ENCODE measurements at regions not wholly inside any gene's neighbourhood (a gene's known extent, or its start where the extent isn't known, plus 50 kb on each side); places are given as distances from the start of the nearest gene placed in this dataset.

DNA sequence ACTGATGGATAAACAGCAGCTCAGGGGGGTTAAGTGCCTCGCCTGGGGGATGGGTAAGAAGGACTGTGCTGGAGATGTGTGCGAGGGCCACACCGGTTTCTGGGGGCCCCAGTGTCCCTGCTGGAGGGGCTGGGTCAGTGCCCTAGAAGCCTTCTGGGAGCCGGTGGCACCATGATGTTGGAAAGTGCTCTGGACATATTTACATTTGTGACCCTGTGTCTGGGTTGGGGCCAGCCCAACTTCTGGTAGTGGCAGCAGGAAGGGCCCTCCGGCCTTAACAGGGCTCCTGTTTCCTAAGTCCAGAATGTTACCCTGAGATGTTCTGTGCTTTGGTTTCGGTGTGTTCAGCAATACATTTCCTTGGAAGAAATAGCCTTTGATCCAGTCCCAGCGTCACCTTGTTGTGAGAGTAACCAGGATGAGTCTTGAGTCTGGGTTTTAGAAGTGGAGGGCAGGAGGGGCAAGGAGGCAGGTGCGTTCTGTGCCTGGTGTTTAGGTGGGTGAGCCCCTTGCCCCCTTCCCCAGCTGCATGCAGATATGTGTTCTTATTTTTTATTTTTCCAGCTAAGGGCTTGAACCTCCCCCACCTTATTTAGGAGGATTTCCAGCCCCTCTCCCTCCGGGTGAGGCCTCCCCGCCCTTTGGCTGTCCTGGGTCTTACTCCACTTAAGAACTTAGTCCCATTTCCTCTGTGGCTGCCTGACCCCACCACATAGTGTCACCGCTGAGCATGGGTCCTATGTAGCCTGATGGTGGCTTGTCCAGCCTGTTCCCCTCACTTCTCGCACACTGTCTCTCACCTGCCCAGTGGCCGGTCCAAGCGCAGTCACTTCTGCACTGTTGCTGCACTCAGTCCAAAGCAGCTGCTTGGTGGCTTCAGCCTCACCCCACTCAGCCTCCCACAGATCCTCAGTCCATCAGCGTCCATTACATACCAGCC lies 132.7 kb upstream of the HS6ST1 start:
- DNase-seq (ENCODE audit: low read depth, low spot score), result no peak
- ChIA-PET CTCF (no interaction called here), POLR2A (no interaction called here)
- no peak for TF ChIP-seq CTCF (IDR thresholded peaks at IDR 0.05; ENCODE audit: insufficient read depth, low read length, missing control alignments)
- no peak overlapping the region for H3K4me3 ChIP-seq (ENCODE audit: low read depth, low read length)

- CTCF ChIA-PET, result no interaction called here
- POLR2A ChIA-PET, result no interaction called here
Measured at GRCh38 chr2:128452024-128452411, 133.3 kb upstream of the HS6ST1 start.

DNA sequence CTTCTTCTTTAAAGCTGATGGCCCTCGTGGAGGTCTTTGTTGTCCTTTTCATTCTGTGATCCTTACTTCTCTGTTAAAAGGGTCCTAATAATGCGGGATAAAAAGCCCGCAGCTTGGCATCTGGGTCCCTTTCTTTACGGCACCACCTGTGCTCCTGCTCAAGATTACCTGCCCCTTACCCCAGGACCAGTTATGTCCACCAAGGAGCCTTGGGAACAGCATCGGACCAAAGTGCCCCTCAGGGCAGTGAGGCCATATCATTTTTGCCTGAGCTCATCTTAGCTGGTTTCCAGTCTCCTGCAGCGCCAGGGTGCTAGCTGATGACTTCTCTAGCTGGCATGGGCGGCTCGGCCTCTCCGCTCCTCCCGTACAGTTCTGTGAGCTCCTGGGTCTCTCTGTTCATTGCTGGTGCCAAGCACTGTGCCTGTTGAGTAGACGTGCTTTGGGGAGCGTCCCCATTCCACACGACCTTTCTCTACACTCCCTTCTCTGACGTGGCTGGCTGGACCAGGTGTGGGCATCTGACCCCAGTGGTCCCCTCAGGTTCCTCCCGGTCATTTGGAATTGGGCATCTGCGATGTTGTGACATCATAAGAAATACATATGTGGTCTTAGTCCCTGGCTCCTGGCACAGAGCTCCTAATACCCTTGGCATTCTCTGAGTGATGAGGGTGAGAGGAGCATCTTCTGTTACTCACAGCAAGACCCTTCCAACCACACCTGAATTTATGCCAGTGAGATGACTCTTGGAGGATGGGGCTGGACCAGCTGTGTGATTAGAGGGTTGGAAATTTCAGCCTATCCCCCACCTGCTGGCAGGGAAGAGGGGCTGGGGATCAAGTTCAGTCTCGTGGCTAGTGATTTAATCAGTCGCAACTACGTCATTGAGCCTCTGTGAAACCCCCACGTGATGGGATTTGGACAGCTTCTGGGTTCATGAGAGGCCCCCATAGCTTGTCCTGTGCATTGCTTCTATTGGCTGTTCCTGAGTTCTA lies 134.2 kb upstream of the HS6ST1 start:
- DNase-seq (ENCODE audit: low read depth, low spot score), result no peak
- TF ChIP-seq CTCF (IDR thresholded peaks at IDR 0.05; ENCODE audit: insufficient read depth, low read length, missing control alignments), result no peak
- no peak overlapping the region for H3K4me3 ChIP-seq (ENCODE audit: low read depth, low read length)
- CTCF ChIA-PET, result no interaction called here
- POLR2A ChIA-PET, result no interaction called here

More at GRCh38 chr2:128452024-128452411, 133.3 kb upstream of the HS6ST1 start:
- H3K4me3 ChIP-seq (ENCODE audit: low read depth, low read length), result no peak overlapping the region
- no peak for DNase-seq (ENCODE audit: low read depth, low spot score)
- TF ChIP-seq CTCF (IDR thresholded peaks at IDR 0.05; ENCODE audit: insufficient read depth, low read length, missing control alignments), result no peak

DNA sequence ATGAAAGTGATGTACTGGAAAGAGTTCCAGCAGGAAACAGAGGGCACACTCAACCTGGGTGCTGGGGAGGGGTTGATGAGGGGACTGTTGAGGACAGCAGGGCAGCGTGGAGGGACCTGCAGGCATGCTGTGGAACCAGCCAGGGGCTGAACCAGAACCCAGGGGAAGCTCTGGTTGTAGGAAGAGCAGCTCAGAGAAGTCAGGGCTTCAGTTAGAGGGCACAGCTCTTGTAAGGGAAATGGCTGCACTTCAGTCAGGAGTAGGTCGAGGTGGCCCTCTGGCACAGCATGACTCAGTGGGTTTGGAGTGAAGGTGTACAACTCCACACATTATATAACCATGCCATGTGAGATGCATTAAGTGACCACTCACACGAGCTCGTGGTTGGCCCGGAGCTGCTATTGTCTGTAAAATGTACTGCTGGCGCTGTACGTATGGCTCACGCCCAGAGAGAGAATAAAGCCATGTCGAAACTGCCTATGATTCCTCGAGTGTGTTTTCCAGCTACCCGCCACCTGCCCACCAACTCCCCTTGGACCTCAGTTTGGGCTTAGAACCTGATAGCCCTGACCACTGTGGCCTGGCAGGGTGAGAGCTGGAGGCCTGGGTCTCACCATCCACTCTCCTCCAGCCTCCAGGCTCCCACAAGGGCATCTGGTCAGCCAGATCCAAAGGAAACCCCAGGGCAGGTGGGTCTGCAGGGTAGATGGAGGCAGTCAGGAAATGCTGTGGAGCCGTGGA lies 136.5 kb upstream of the HS6ST1 start:
- TF ChIP-seq CTCF (IDR thresholded peaks at IDR 0.05; ENCODE audit: insufficient read depth, low read length, missing control alignments), result no peak
- no peak overlapping the region for H3K4me3 ChIP-seq (ENCODE audit: low read depth, low read length)
- DNase-seq (ENCODE audit: low read depth, low spot score), result no peak
- CTCF ChIA-PET, result interaction anchor here (1.4 kb wide), 1 partner anchor 9 kb away, joined by 6 read pairs; no protein-coding TSS in a partner anchor
- POLR2A ChIA-PET, result no interaction called here

DNA sequence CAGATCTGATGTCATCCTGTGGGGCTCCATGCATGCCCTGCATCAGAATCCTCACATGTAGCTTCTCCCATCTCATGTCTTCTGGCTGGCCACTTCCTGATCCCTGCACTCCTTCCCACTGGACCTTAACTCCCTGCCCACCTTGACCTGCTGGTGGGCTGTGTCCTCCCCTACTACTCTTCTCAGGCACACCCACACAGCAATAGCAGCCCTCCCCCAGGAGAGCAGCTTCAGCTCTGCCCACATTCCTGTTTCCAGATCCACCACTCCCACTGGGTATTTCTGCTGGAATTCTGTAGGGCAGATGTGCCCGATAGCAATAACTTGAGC lies 137.0 kb upstream of the HS6ST1 start:
- POLR2A ChIA-PET, result no interaction called here
- no peak for TF ChIP-seq CTCF (IDR thresholded peaks at IDR 0.05; ENCODE audit: insufficient read depth, low read length, missing control alignments)
- H3K4me3 ChIP-seq (ENCODE audit: low read depth, low read length), result no peak overlapping the region
- no peak for DNase-seq (ENCODE audit: low read depth, low spot score)
- CTCF ChIA-PET, result interaction anchor here (1.4 kb wide), 1 partner anchor 10 kb away, joined by 6 read pairs; no protein-coding TSS in a partner anchor

Data from AG04449 (cell line).